ENCODE measurements at regions not wholly inside any gene's neighbourhood (a gene's known extent, or its start where the extent isn't known, plus 50 kb on each side); places are given as distances from the start of the nearest gene placed in this dataset.

DNA sequence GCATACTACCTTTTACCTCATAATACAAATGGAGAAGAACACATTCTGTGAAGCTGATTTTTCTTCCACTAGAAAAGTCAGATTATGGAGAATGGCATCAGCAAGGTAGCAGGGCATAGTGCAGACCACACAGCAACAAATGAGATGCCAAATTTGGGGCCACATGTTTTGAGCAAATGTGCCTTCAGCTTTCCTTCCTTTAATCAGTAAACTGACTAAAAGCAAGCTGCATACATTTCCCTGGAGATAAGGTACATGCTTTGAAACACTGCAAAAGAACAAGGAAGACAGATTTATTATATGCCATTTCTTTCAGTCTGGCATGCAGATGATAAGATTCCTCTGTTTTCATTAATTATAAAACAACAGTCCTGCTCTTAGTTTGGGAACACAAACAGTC is 67.1 kb upstream of the GUCY1A1 start:
- DNase-seq (no peak), ATAC-seq (no peak)
- intact Hi-C loops (cut with DNase I): no loop called here
- TF ChIP-seq POLR2A (IDR thresholded peaks at IDR 0.05): no peak
- TF ChIP-seq, protein P1, sequence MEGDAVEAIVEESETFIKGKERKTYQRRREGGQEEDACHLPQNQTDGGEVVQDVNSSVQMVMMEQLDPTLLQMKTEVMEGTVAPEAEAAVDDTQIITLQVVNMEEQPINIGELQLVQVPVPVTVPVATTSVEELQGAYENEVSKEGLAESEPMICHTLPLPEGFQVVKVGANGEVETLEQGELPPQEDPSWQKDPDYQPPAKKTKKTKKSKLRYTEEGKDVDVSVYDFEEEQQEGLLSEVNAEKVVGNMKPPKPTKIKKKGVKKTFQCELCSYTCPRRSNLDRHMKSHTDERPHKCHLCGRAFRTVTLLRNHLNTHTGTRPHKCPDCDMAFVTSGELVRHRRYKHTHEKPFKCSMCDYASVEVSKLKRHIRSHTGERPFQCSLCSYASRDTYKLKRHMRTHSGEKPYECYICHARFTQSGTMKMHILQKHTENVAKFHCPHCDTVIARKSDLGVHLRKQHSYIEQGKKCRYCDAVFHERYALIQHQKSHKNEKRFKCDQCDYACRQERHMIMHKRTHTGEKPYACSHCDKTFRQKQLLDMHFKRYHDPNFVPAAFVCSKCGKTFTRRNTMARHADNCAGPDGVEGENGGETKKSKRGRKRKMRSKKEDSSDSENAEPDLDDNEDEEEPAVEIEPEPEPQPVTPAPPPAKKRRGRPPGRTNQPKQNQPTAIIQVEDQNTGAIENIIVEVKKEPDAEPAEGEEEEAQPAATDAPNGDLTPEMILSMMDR (IDR thresholded peaks at IDR 0.05): no peak
- Histone ChIP-seq H3K36me3 (no peaks in the 10 kb centered on the region), H3K9me3 (no peaks in the 10 kb centered on the region), H3K27me3 (no peaks in the 10 kb centered on the region), H3K4me3 (no peak overlapping the region), H3K4me1 (peaks cover 0 to 10% (median 0%) of the 10 kb centered on the region in 4 donors), H3K27ac (no peak overlapping the region)

DNA sequence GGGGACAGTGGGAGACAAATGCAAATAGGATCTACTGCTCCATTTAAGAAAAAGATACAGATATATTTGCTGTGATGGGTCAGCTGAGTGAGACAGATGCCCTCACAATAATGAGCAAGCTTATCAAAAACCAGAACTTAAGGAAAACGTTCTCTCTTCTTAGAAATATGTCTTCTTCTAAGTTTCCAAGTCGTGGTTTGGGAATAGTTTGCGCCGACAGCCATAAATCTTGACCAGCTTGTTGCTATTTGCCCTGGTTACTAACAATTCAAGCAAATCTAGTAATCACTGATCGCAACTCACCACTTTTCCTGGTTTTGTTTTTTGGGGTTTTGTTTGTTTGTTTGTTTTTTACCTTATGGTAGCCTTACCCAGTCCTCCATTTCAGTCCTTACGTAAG is 67.6 kb upstream of the GUCY1A1 start:
- Histone ChIP-seq H3K27me3 (no peaks in the 10 kb centered on the region), H3K9me3 (no peaks in the 10 kb centered on the region), H3K36me3 (no peaks in the 10 kb centered on the region), H3K4me3 (no peak overlapping the region), H3K27ac (no peak overlapping the region), H3K4me1 (peaks cover 0 to 10% (median 0%) of the 10 kb centered on the region in 4 donors)
- ATAC-seq: no peak
- intact Hi-C loops (cut with DNase I): no loop called here
- no peak for DNase-seq
- WGBS (ENCODE audit: insufficient coverage, low coverage, low lambda C conversion rate, missing lambda C conversion rate): 71% methylated on average over 6 of the region's 6 CpGs
- TF ChIP-seq POLR2A (IDR thresholded peaks at IDR 0.05): no peak
- TF ChIP-seq, protein P1 (IDR thresholded peaks at IDR 0.05): no peak

- Histone ChIP-seq H3K4me1 (peaks cover 0 to 10% (median 0%) of the 10 kb centered on the region in 4 donors), H3K27ac (no peak overlapping the region), H3K36me3 (no peaks in the 10 kb centered on the region), H3K9me3 (no peaks in the 10 kb centered on the region), H3K27me3 (no peaks in the 10 kb centered on the region), H3K4me3 (no peak overlapping the region)
- DNase-seq: no peak
- WGBS (ENCODE audit: insufficient coverage, low coverage, low lambda C conversion rate, missing lambda C conversion rate): 37% methylated on average over 3 of the region's 3 CpGs
- TF ChIP-seq, protein P1 (IDR thresholded peaks at IDR 0.05): no peak
- no peak for TF ChIP-seq POLR2A (IDR thresholded peaks at IDR 0.05)
- no peak for ATAC-seq
- intact Hi-C loops (cut with DNase I): no loop called here
These were observed 68.7 kb upstream of the GUCY1A1 start for GRCh38 chr4:155597933-155598451.

DNA sequence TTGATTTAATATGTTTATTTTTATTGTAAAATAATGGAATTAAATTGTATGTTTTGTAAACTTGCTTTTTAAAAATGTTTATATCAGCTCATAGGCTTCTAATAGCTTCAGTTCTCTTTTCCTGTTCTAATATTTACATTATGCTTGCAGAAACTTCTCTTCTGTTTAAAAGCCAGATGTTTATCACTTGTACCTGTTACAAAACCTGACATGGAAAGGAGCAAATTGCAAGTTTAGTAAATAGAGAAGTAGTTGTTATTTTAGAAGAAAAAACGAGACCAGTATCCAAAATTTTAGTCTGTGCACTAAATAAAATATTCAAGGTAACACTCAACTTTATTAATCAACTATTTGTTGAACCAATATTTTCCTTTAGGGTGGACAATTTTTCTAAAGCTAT is 69.4 kb upstream of the GUCY1A1 start:
- H3K27me3 ChIP-seq: no peaks in the 10 kb centered on the region
- H3K36me3 ChIP-seq: no peaks in the 10 kb centered on the region
- H3K27ac ChIP-seq: peak overlapping the region in 1 of 3 donors; percentile 42
- no peak overlapping the region for H3K4me3 ChIP-seq
- H3K9me3 ChIP-seq: no peaks in the 10 kb centered on the region
- DNase-seq: no peak
- TF ChIP-seq, protein P1 (IDR thresholded peaks at IDR 0.05): no peak
- TF ChIP-seq POLR2A (IDR thresholded peaks at IDR 0.05): no peak
- intact Hi-C loops (cut with DNase I): no loop called here
- WGBS (ENCODE audit: insufficient coverage, low coverage, low lambda C conversion rate, missing lambda C conversion rate): 30% methylated on average over 1 of the region's 1 CpG
- H3K4me1 ChIP-seq: peaks cover 0 to 10% (median 0%) of the 10 kb centered on the region in 4 donors
- ATAC-seq: peak; percentile 78 to 85 (median 82)

DNA sequence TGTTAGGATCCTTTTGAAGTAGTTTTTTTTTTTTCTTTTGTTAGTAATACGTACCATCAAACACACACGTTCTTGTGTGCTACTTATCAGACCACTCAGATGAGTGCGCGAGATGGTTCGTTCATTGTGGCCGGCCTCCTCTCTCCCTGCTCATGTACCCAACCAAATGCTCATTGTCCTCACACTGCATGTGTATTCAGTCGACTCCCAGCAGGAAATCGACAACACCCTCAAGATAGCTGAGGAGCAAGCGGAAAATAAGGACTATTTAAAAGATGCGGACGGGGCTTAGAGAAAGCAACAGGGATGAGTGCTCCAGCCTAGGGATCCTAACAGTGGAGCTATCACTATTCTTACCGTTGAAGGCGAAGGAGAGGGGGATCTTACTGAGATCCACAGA is 72.9 kb upstream of the GUCY1A1 start:
- Histone ChIP-seq H3K4me3 (no peak overlapping the region), H3K27ac (no peak overlapping the region), H3K9me3 (no peaks in the 10 kb centered on the region), H3K27me3 (no peaks in the 10 kb centered on the region), H3K36me3 (no peaks in the 10 kb centered on the region), H3K4me1 (peaks cover 0 to 10% (median 0%) of the 10 kb centered on the region in 4 donors)
- no peak for TF ChIP-seq POLR2A (IDR thresholded peaks at IDR 0.05)
- TF ChIP-seq, protein P1 (IDR thresholded peaks at IDR 0.05): no peak
- 84% methylated on average over 12 of the region's 13 CpGs for WGBS (ENCODE audit: insufficient coverage, low coverage, low lambda C conversion rate, missing lambda C conversion rate)
- intact Hi-C loops (cut with DNase I): no loop called here
- no peak for ATAC-seq
- no peak for DNase-seq
